ENCODE measurements at regions not wholly inside any gene's neighbourhood (a gene's known extent, or its start where the extent isn't known, plus 50 kb on each side); places are given as distances from the start of the nearest gene placed in this dataset.

GRCh38 chr10:128604025-128604424 lies 477.8 kb upstream of the MKI67 start:
- DNase-seq (ENCODE audit: low spot score in 2 of 2) = no peak
- no peak overlapping the region for H3K4me3 ChIP-seq (ENCODE audit: low read depth, poor library complexity, severe bottlenecking)
- TF ChIP-seq CTCF (IDR thresholded peaks at IDR 0.05) (no peak), POLR2A (IDR thresholded peaks at IDR 0.05) (no peak)
- intact Hi-C loops (cut with DNase I; ENCODE audit: low total_unique reads) = no loop called here
- WGBS, 2 donors = 89 to 91% methylated on average over 13 of the region's 13 CpGs

- DNase-seq (ENCODE audit: low spot score in 2 of 2) = no peak
- 55 to 87% methylated on average over 1 of the region's 1 CpG for WGBS, 2 donors
- TF ChIP-seq CTCF (IDR thresholded peaks at IDR 0.05) (no peak), POLR2A (IDR thresholded peaks at IDR 0.05) (no peak)
- intact Hi-C loops (cut with DNase I; ENCODE audit: low total_unique reads) = no loop called here
- no peak overlapping the region for H3K4me3 ChIP-seq (ENCODE audit: low read depth, poor library complexity, severe bottlenecking)
Observed at GRCh38 chr10:128605180-128605579, 479.0 kb upstream of the MKI67 start.

GRCh38 chr10:128606055-128606454 lies 479.8 kb upstream of the MKI67 start:
- TF ChIP-seq CTCF (IDR thresholded peaks at IDR 0.05) (no peak), POLR2A (IDR thresholded peaks at IDR 0.05) (no peak)
- 58% methylated on average over 4 of the region's 4 CpGs for WGBS, 2 donors

GRCh38 chr10:128608791-128609190 lies 482.6 kb upstream of the MKI67 start:
- no peak for DNase-seq (ENCODE audit: low spot score in 2 of 2)
- no peak overlapping the region for H3K4me3 ChIP-seq (ENCODE audit: low read depth, poor library complexity, severe bottlenecking)
- intact Hi-C loops (cut with DNase I; ENCODE audit: low total_unique reads) = no loop called here
- TF ChIP-seq CTCF (IDR thresholded peaks at IDR 0.05) (no peak), POLR2A (IDR thresholded peaks at IDR 0.05) (no peak)
- WGBS, 2 donors = 64 to 70% methylated on average over 2 of the region's 2 CpGs

More at GRCh38 chr10:128606055-128606454, 479.8 kb upstream of the MKI67 start:
- no peak overlapping the region for H3K4me3 ChIP-seq (ENCODE audit: low read depth, poor library complexity, severe bottlenecking)
- intact Hi-C loops (cut with DNase I; ENCODE audit: low total_unique reads) = no loop called here
- DNase-seq (ENCODE audit: low spot score in 2 of 2) = no peak

GRCh38 chr10:128609460-128609859 lies 483.2 kb upstream of the MKI67 start:
- intact Hi-C loops (cut with DNase I; ENCODE audit: low total_unique reads) = no loop called here
- H3K4me3 ChIP-seq (ENCODE audit: low read depth, poor library complexity, severe bottlenecking) = no peak overlapping the region
- 46 to 73% methylated on average over 4 of the region's 4 CpGs for WGBS, 2 donors
- no peak for TF ChIP-seq CTCF (IDR thresholded peaks at IDR 0.05)
- TF ChIP-seq POLR2A (IDR thresholded peaks at IDR 0.05) = no peak
- no peak for DNase-seq (ENCODE audit: low spot score in 2 of 2)

GRCh38 chr10:128610113-128610512 lies 483.9 kb upstream of the MKI67 start:
- no peak for TF ChIP-seq POLR2A (IDR thresholded peaks at IDR 0.05)
- no peak for TF ChIP-seq CTCF (IDR thresholded peaks at IDR 0.05)
- no peak for DNase-seq (ENCODE audit: low spot score in 2 of 2)
- intact Hi-C loops (cut with DNase I; ENCODE audit: low total_unique reads) = no loop called here
- H3K4me3 ChIP-seq (ENCODE audit: low read depth, poor library complexity, severe bottlenecking) = no peak overlapping the region
- 82 to 91% methylated on average over 4 of the region's 4 CpGs for WGBS, 2 donors

Data from lower leg skin (tissue), 4 donors.